ENCODE measurements at regions not wholly inside any gene's neighbourhood (a gene's known extent, or its start where the extent isn't known, plus 50 kb on each side); places are given as distances from the start of the nearest gene placed in this dataset.

DNA sequence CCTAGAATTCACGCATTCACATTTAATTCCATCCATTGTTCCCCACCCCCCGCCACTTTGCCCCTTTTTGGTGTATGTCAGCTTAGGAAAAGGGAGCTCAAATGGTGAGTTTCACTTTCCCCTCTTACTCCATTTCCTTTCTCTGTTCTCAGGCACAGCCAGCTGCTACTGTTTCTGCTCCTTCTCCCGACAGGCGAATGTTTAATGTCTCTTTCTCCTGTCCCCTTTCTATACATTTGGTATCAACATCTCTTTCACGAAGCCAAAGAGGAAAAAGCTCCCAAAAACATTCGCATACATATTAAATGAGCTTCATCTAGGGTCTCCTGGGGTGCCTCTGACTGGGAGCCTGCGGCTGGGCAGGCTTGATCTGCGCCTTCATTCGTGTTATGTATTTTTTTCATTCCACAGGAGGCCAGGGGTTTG lies 124.2 kb upstream of the SATB2 start:
- Histone ChIP-seq H4K20me1 (ENCODE audit: insufficient read depth, low read length) (no peaks in the 10 kb centered on the region), H3K36me3 (replicated peaks in 1 of 2; ENCODE audit: control insufficient read depth in 1 of 2, insufficient read depth in 2 of 2, low read length in 2 of 2) (no peaks in the 10 kb centered on the region), H3K4me3 (replicated peaks in 1 of 3; ENCODE audit: low read depth in 2 of 3, low read length in 3 of 3) (no peak overlapping the region), H3K9me3 (replicated peaks in 1 of 2; ENCODE audit: control insufficient read depth in 1 of 2, insufficient read depth in 1 of 2, low read length in 2 of 2) (no peaks in the 10 kb centered on the region), H3K79me2 (ENCODE audit: insufficient read depth, low read length) (no peaks in the 10 kb centered on the region), H3K4me1 (ENCODE audit: control insufficient read depth in 1 of 2, insufficient read depth in 2 of 2, low read length in 2 of 2) (no peaks in the 10 kb centered on the region), H3K27ac (ENCODE audit: low read depth in 1 of 2, low read length in 2 of 2) (no peak overlapping the region), H2AFZ (ENCODE audit: insufficient read depth, low read depth, low read length, poor library complexity, severe bottlenecking) (peak overlapping the region; percentile 17), H3K9ac (ENCODE audit: insufficient read depth, low read length, poor library complexity, severe bottlenecking) (no peak overlapping the region), H3K4me2 (replicated peaks; ENCODE audit: extremely low read depth, low read length, poor library complexity, severe bottlenecking) (peak overlapping the region; percentile 3), H3K27me3 (ENCODE audit: control insufficient read depth in 2 of 2, insufficient read depth in 2 of 2, low read length in 2 of 2) (no peaks in the 10 kb centered on the region)
- Mint-ChIP-seq H3K4me3 (peak overlapping the region in 1 of 2 donors; percentile 56), H3K27ac (peak overlapping the region in 2 of 7 donors; percentile 2 to 23), H3K4me1 (peaks cover 8% of the 10 kb centered on the region), H3K27me3 (ENCODE audit: low read depth in 3 of 3) (peaks cover 0 to 1% (median 0%) of the 10 kb centered on the region in 3 donors), H3K36me3 (no peaks in the 10 kb centered on the region), H3K9me3 (no peaks in the 10 kb centered on the region)
- 57% methylated on average over 5 of the region's 9 CpGs for WGBS (ENCODE audit: insufficient coverage)
- DNase-seq: no peak
- TF ChIP-seq, protein P1, sequence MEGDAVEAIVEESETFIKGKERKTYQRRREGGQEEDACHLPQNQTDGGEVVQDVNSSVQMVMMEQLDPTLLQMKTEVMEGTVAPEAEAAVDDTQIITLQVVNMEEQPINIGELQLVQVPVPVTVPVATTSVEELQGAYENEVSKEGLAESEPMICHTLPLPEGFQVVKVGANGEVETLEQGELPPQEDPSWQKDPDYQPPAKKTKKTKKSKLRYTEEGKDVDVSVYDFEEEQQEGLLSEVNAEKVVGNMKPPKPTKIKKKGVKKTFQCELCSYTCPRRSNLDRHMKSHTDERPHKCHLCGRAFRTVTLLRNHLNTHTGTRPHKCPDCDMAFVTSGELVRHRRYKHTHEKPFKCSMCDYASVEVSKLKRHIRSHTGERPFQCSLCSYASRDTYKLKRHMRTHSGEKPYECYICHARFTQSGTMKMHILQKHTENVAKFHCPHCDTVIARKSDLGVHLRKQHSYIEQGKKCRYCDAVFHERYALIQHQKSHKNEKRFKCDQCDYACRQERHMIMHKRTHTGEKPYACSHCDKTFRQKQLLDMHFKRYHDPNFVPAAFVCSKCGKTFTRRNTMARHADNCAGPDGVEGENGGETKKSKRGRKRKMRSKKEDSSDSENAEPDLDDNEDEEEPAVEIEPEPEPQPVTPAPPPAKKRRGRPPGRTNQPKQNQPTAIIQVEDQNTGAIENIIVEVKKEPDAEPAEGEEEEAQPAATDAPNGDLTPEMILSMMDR (IDR thresholded peaks at IDR 0.05): no peak
- intact Hi-C loops (cut with micrococcal nuclease): no loop called here

DNA sequence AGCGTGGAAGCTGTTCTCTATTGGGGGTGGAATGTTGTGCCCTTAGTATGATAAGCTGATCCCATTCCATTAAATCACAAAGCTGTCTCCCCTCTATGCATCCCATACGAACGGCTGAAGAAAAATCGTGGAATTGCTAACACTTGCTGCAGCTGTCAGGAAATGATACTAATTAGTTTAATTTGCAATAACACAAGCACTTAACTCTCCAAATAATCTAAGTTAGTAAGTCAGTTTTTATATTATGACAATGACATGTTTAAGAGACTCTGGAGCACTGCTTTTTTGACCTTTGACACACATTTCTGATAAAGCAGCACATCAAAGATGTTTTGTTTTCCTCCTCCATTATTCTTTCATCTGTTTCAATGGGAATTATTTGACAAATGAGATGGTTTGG lies 123.7 kb upstream of the SATB2 start:
- Histone ChIP-seq H3K79me2 (ENCODE audit: insufficient read depth, low read length) (no peaks in the 10 kb centered on the region), H3K4me3 (replicated peaks in 1 of 3; ENCODE audit: low read depth in 2 of 3, low read length in 3 of 3) (no peak overlapping the region), H3K9me3 (replicated peaks in 1 of 2; ENCODE audit: control insufficient read depth in 1 of 2, insufficient read depth in 1 of 2, low read length in 2 of 2) (no peaks in the 10 kb centered on the region), H3K4me1 (ENCODE audit: control insufficient read depth in 1 of 2, insufficient read depth in 2 of 2, low read length in 2 of 2) (no peaks in the 10 kb centered on the region), H3K9ac (ENCODE audit: insufficient read depth, low read length, poor library complexity, severe bottlenecking) (no peak overlapping the region), H3K4me2 (replicated peaks; ENCODE audit: extremely low read depth, low read length, poor library complexity, severe bottlenecking) (no peak overlapping the region), H4K20me1 (ENCODE audit: insufficient read depth, low read length) (no peaks in the 10 kb centered on the region), H2AFZ (ENCODE audit: insufficient read depth, low read depth, low read length, poor library complexity, severe bottlenecking) (peak overlapping the region; percentile 17), H3K36me3 (replicated peaks in 1 of 2; ENCODE audit: control insufficient read depth in 1 of 2, insufficient read depth in 2 of 2, low read length in 2 of 2) (no peaks in the 10 kb centered on the region), H3K27ac (ENCODE audit: low read depth in 1 of 2, low read length in 2 of 2) (no peak overlapping the region), H3K27me3 (ENCODE audit: control insufficient read depth in 2 of 2, insufficient read depth in 2 of 2, low read length in 2 of 2) (no peaks in the 10 kb centered on the region)
- Mint-ChIP-seq H3K4me1 (peaks cover 8% of the 10 kb centered on the region), H3K27ac (no peak overlapping the region), H3K9me3 (no peaks in the 10 kb centered on the region), H3K27me3 (ENCODE audit: low read depth in 3 of 3) (peaks cover 0 to 1% (median 0%) of the 10 kb centered on the region in 3 donors), H3K4me3 (peak overlapping the region in 1 of 2 donors; percentile 56), H3K36me3 (no peaks in the 10 kb centered on the region)
- WGBS (ENCODE audit: insufficient coverage): no CpG with 5 or more reads among the region's 4 CpGs
- DNase-seq: no peak
- TF ChIP-seq, protein P1 (IDR thresholded peaks at IDR 0.05): no peak
- intact Hi-C loops (cut with micrococcal nuclease): no loop called here

Measured in CD14-positive monocyte (primary cell).